Left lobe of liver (tissue), 2 donors: ENCODE measurements at regions not wholly inside any gene's neighbourhood (a gene's known extent, or its start where the extent isn't known, plus 50 kb on each side); places are given as distances from the start of the nearest gene placed in this dataset.
"Not testable (repeated sequence)": the region's sequence is repeated elsewhere in the genome, so short reads cannot be mapped to it uniquely, and the experiment has no call there.

Source experiments
- ATAC-seq: fragments of 200-7000 bp; cut with Tn5 transposase; one replicate; pipeline ENCODE4 v1.9.1; 2020; ENCODE audit warnings: mild to moderate bottlenecking, moderate library complexity
- DNase-seq: peaks from one replicate; pipeline ENCODE4 v3.0.0-alpha.2; 2020; ENCODE audit warnings: low spot score
- donor health status: DM: no; HTN: no; CAD: no; lungs with moderate emphysema.
- donor health status: DM: no; HTN: yes; CAD: no.

GRCh38 chr9:97248252-97248651 is 59.2 kb upstream of the CCDC180 start:
- DNase-seq, ATAC-seq: not testable (repeated sequence)

GRCh38 chr9:97243606-97244005 is 63.9 kb upstream of the CCDC180 start:
- DNase-seq: no peak
- no peak for ATAC-seq

GRCh38 chr9:97241430-97241829 is 66.0 kb upstream of the CCDC180 start:
- DNase-seq, ATAC-seq: not testable (repeated sequence)

- ATAC-seq: peak; percentile 97
- peak; percentile 88 for DNase-seq
Measured at GRCh38 chr9:97237951-97238889, 69.2 kb upstream of the CCDC180 start.

GRCh38 chr9:97237311-97237786 is 70.1 kb upstream of the CCDC180 start:
- ATAC-seq (peak; percentile 13), DNase-seq (no peak)

- not testable (repeated sequence) for DNase-seq
Measured at GRCh38 chr9:97233009-97233400, 74.5 kb upstream of the CCDC180 start.

GRCh38 chr9:97232060-97233008 is 75.1 kb upstream of the CCDC180 start:
- DNase-seq, ATAC-seq: not testable (repeated sequence)

More at GRCh38 chr9:97233009-97233400, 74.5 kb upstream of the CCDC180 start:
- not testable (repeated sequence) for ATAC-seq

GRCh38 chr9:97222393-97222792 is 85.1 kb upstream of the CCDC180 start:
- not testable (repeated sequence) for DNase-seq, ATAC-seq

GRCh38 chr9:97221478-97222355 is 85.7 kb upstream of the CCDC180 start:
- ATAC-seq: peak; percentile 100

GRCh38 chr9:97220894-97221477 is 86.5 kb upstream of the CCDC180 start:
- no peak for DNase-seq
- peak; percentile 20 for ATAC-seq

More at GRCh38 chr9:97221478-97222355, 85.7 kb upstream of the CCDC180 start:
- DNase-seq: peak; percentile 74

- ATAC-seq, DNase-seq: not testable (repeated sequence)
Measured at GRCh38 chr9:97220396-97220795, 87.1 kb upstream of the CCDC180 start.

- ATAC-seq, DNase-seq: not testable (repeated sequence)
Measured at GRCh38 chr9:97219443-97220140, 87.9 kb upstream of the CCDC180 start.

GRCh38 chr9:97215127-97215526 is 92.3 kb upstream of the CCDC180 start:
- ATAC-seq, DNase-seq: not testable (repeated sequence)

GRCh38 chr9:97214556-97214955 is 92.9 kb upstream of the CCDC180 start:
- not testable (repeated sequence) for ATAC-seq, DNase-seq

GRCh38 chr9:97199683-97200082 is 107.8 kb upstream of the CCDC180 start:
- DNase-seq: not testable (repeated sequence)
- peak; percentile 71 for ATAC-seq

GRCh38 chr9:97193767-97194166 is 113.7 kb upstream of the CCDC180 start:
- ATAC-seq, DNase-seq: not testable (repeated sequence)

GRCh38 chr9:97188545-97188944 is 118.9 kb upstream of the CCDC180 start:
- ATAC-seq (no peak), DNase-seq (no peak)

- not testable (repeated sequence) for DNase-seq, ATAC-seq
Measured at GRCh38 chr9:97187706-97188105, 119.8 kb upstream of the CCDC180 start.

GRCh38 chr9:97186493-97186892 is 121.0 kb upstream of the CCDC180 start:
- ATAC-seq: no peak
- DNase-seq: no peak
